ENCODE measurements at regions not wholly inside any gene's neighbourhood (a gene's known extent, or its start where the extent isn't known, plus 50 kb on each side); places are given as distances from the start of the nearest gene placed in this dataset.

DNA sequence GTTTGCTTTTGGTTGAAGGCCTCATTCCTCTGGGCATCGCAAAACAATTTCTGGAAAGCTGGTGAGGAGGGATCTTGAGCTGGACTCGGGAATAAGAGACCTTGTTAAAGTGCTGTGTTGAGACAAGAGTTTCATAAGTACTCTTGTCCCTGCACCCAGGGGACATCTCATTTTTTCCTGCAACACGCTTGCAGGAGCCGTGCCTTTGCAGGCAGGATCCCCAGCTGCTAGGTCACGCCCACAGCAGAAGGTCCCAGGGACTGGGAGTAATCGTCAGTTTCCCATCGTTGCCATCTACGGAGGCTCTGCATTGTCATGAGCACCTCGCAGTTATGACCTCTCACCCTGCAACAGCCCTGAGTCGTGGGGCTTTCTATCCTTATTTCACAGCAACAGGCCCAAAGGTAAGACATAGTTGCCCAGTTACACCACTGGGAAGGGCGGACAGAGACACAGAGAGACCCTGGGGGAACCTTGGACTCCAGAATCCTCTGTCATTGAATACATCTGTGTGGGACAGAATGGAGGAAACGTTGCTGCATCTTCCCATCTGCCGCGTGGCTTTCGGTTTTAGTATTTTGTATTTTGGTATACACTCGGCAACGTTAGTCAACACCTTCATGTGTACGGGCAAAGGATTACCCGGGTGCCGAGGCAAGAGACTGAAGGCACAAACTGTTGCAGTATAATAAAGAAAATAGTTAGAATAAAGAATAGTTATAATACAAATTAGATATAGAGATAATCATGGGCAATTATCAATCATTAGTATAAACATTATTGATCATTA is 60.4 kb upstream of the DMRTB1 start:
- TF ChIP-seq YY1 (IDR thresholded peaks at IDR 0.05; ENCODE audit: low read depth), result no peak
- TF ChIP-seq, protein P1, sequence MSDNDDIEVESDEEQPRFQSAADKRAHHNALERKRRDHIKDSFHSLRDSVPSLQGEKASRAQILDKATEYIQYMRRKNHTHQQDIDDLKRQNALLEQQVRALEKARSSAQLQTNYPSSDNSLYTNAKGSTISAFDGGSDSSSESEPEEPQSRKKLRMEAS (IDR thresholded peaks at IDR 0.05), result no peak
- TF ChIP-seq NFIC (IDR thresholded peaks at IDR 0.05), result no peak
- TF ChIP-seq, protein P2, sequence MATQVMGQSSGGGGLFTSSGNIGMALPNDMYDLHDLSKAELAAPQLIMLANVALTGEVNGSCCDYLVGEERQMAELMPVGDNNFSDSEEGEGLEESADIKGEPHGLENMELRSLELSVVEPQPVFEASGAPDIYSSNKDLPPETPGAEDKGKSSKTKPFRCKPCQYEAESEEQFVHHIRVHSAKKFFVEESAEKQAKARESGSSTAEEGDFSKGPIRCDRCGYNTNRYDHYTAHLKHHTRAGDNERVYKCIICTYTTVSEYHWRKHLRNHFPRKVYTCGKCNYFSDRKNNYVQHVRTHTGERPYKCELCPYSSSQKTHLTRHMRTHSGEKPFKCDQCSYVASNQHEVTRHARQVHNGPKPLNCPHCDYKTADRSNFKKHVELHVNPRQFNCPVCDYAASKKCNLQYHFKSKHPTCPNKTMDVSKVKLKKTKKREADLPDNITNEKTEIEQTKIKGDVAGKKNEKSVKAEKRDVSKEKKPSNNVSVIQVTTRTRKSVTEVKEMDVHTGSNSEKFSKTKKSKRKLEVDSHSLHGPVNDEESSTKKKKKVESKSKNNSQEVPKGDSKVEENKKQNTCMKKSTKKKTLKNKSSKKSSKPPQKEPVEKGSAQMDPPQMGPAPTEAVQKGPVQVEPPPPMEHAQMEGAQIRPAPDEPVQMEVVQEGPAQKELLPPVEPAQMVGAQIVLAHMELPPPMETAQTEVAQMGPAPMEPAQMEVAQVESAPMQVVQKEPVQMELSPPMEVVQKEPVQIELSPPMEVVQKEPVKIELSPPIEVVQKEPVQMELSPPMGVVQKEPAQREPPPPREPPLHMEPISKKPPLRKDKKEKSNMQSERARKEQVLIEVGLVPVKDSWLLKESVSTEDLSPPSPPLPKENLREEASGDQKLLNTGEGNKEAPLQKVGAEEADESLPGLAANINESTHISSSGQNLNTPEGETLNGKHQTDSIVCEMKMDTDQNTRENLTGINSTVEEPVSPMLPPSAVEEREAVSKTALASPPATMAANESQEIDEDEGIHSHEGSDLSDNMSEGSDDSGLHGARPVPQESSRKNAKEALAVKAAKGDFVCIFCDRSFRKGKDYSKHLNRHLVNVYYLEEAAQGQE (IDR thresholded peaks at IDR 0.05; ENCODE audit: low read depth), result no peak
- no peak for TF ChIP-seq FOXM1 (IDR thresholded peaks at IDR 0.05; ENCODE audit: borderline replicate concordance, low read depth)
- no peak for TF ChIP-seq CEBPB (IDR thresholded peaks at IDR 0.05)
- no peak for TF ChIP-seq EGR1 (IDR thresholded peaks at IDR 0.05)
- no peak for TF ChIP-seq TAF1 (IDR thresholded peaks at IDR 0.05; ENCODE audit: low read depth)
- no peak for TF ChIP-seq TCF12 (IDR thresholded peaks at IDR 0.05; ENCODE audit: low read depth)
